ENCODE measurements at regions not wholly inside any gene's neighbourhood (a gene's known extent, or its start where the extent isn't known, plus 50 kb on each side); places are given as distances from the start of the nearest gene placed in this dataset.

DNA sequence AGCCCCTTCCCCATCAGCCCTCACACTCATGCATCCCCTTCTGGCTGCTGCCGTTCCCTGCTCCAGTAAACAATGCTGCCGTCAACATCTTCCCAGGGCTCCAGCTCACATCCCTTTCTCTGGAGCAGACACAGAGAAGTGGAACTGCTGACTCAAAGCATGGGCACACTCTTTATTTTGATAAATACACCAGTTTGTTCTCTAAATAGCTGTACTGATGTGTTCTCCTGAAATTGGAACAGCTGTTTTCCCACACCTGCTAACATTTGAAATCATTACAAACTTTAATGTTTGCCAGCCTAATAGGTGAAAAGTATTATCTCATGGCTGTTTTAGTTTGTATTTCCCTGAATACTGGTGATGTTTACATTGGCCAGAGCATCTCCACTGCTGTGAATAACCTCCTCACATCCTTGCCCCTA lies 102.1 kb upstream of the NXT1 start:
- intact Hi-C loops (cut with micrococcal nuclease): no loop called here
- TF ChIP-seq, protein P1, sequence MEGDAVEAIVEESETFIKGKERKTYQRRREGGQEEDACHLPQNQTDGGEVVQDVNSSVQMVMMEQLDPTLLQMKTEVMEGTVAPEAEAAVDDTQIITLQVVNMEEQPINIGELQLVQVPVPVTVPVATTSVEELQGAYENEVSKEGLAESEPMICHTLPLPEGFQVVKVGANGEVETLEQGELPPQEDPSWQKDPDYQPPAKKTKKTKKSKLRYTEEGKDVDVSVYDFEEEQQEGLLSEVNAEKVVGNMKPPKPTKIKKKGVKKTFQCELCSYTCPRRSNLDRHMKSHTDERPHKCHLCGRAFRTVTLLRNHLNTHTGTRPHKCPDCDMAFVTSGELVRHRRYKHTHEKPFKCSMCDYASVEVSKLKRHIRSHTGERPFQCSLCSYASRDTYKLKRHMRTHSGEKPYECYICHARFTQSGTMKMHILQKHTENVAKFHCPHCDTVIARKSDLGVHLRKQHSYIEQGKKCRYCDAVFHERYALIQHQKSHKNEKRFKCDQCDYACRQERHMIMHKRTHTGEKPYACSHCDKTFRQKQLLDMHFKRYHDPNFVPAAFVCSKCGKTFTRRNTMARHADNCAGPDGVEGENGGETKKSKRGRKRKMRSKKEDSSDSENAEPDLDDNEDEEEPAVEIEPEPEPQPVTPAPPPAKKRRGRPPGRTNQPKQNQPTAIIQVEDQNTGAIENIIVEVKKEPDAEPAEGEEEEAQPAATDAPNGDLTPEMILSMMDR (IDR thresholded peaks at IDR 0.05): no peak
- Mint-ChIP-seq H3K9me3 (no peaks in the 10 kb centered on the region), H3K4me1 (ENCODE audit: low read depth) (no peaks in the 10 kb centered on the region), H3K27ac (no peak overlapping the region), H3K36me3 (ENCODE audit: low read depth) (no peaks in the 10 kb centered on the region), H3K4me3 (no peak overlapping the region), H3K27me3 (peaks cover 6% of the 10 kb centered on the region)
- ATAC-seq: no peak
- ChIA-PET POLR2A (no interaction called here), CTCF (no interaction called here)
- DNase-seq: no peak

DNA sequence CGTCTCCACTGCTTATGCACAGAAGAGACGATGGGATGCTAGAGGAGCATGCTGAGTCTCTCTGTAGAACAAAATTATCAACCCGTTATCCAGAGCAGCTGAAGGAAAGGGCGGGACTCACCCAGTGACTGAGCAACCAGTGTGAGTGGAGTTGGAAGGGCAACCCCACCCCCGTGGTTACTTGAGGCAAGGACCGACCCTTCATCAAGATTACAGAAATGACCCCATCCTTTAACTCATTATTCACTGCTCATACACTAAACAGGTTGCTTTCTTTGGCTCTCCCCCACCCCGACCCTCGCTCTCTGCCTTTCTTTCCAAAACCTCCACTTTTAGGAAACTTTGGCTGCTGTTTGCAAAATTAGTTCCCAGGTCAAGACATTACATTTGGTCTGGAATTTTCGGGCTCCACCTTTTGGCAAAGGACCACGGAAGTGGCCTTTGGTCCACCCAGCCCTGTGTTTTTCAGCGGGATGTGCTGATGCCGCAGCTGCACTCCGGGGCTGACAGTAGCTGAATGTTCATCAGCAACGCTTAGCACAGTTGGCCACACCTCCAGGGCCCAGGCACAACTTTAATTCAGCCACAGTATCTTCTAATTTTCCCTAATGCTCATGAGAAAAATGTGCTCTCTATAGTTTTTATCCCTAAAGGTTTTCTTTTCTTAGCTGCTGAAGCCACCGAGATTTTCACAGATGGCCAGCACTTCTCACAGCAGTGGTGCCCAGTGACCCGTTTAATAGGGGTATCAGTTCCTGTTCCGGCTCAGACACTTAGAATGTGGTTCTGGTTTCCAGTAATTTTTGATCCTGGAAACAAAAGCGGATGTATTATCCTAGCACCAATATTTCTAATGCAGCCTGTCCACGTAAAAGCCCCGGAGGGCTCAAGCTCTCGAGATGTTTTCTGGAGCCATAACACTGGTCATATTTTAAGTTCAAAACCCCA lies 103.6 kb upstream of the NXT1 start:
- H3K4me3 Mint-ChIP-seq: no peak overlapping the region
- CTCF ChIA-PET: interaction anchor here (1.8 kb wide), 1 partner anchor 12 kb away, joined by 5 read pairs; no protein-coding TSS in a partner anchor
- no peaks in the 10 kb centered on the region for H3K9me3 Mint-ChIP-seq
- TF ChIP-seq, protein P1 (IDR thresholded peaks at IDR 0.05): no peak
- POLR2A ChIA-PET: no interaction called here
- no peak for DNase-seq
- ATAC-seq: no peak
- no peaks in the 10 kb centered on the region for H3K36me3 Mint-ChIP-seq (ENCODE audit: low read depth)
- intact Hi-C loops (cut with micrococcal nuclease): no loop called here
- H3K27ac Mint-ChIP-seq: no peak overlapping the region
- H3K27me3 Mint-ChIP-seq: peaks cover 4% of the 10 kb centered on the region
- no peaks in the 10 kb centered on the region for H3K4me1 Mint-ChIP-seq (ENCODE audit: low read depth)

DNA sequence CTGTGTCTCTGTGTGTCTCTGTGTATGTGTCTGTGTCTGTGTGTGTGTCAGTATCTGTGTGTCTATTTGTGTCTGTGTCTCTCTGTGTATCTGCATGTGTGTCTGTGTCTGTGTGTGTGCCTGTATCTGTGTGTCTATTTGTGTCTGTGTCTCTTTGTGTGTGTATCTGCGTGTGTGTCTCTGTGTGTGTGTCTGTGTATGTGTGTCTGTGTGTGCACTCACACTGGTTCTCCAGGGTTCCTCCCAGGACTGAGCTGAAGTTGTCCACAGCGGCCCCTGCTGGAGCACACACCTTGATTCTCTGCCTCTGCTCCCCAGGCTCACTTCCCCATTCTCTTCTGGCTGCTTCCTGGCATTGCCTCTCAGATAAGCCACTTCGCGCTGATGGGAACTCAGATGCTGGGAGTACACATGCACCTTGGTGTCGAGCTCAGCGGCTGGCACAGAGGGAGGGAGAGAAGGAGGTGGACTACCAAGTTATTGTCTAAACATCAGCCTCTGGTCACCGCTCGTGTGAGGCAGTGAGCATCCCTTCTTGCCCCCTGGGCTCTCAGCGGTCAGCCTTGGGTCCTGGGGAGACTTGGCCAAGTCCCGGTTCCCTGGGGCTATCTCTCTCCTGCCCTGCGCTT lies 104.9 kb upstream of the NXT1 start:
- DNase-seq (peak; percentile 37), ATAC-seq (peak; percentile 34)
- no peaks in the 10 kb centered on the region for H3K36me3 Mint-ChIP-seq (ENCODE audit: low read depth)
- intact Hi-C loops (cut with micrococcal nuclease): no loop called here
- H3K4me1 Mint-ChIP-seq (ENCODE audit: low read depth): no peaks in the 10 kb centered on the region
- no peak overlapping the region for H3K4me3 Mint-ChIP-seq
- TF ChIP-seq, protein P1 (IDR thresholded peaks at IDR 0.05): no peak
- no peaks in the 10 kb centered on the region for H3K9me3 Mint-ChIP-seq
- ChIA-PET CTCF (interaction anchor here (1.8 kb wide), 1 partner anchor 11 kb away, joined by 5 read pairs; no protein-coding TSS in a partner anchor), POLR2A (no interaction called here)
- no peak overlapping the region for H3K27ac Mint-ChIP-seq
- H3K27me3 Mint-ChIP-seq: peaks cover 4% of the 10 kb centered on the region

DNA sequence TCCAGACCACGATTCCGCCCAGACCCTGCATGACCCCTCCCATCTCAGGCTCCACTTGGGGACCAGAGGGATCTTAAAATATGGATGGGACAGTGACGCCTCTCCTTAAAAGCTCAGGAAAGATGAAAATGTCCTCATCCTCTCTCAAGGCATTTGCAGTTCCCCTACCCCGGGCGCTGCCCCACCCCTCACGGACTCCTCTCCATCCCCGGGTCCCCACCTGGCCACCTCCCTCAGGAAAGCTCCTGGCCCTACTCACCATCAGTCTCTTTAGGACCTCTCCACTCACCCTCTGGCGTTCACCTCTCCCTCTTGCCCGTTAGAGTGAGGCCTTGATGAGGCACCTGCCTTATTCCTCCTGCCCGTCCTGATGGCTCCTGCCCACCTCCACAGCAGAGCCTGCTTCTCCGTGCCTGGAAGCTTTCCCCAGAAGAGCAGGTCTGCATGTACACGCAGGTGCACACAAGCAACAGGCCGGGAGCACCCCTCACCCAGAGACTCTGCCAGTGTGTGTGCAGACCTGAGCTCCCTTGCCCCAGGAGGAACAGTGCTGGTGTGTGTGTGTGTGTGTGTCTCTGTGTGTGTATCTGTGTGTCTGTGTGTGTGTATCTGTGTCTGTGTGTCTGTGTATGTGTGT lies 105.6 kb upstream of the NXT1 start:
- POLR2A ChIA-PET: interaction anchor here (0.6 kb wide), 1 partner anchor 106 kb away, joined by 3 read pairs; no protein-coding TSS in a partner anchor
- no peak overlapping the region for H3K4me3 Mint-ChIP-seq
- CTCF ChIA-PET: interaction anchor here (1.2 to 1.8 kb wide), 2 partner anchors 10 kb away, joined by 4 to 5 read pairs; no protein-coding TSS in a partner anchor
- peaks cover 5% of the 10 kb centered on the region for H3K27me3 Mint-ChIP-seq
- TF ChIP-seq, protein P1 (IDR thresholded peaks at IDR 0.05): no peak
- no peak for DNase-seq
- no peak overlapping the region for H3K27ac Mint-ChIP-seq
- no peaks in the 10 kb centered on the region for H3K9me3 Mint-ChIP-seq
- ATAC-seq: no peak
- H3K36me3 Mint-ChIP-seq (ENCODE audit: low read depth): no peaks in the 10 kb centered on the region
- intact Hi-C loops (cut with micrococcal nuclease): no loop called here
- H3K4me1 Mint-ChIP-seq (ENCODE audit: low read depth): no peaks in the 10 kb centered on the region

Measured in activated CD8-positive, alpha-beta T cell treated with anti-CD3 and anti-CD28 coated beads for 36 hours (primary cell).